ENCODE measurements at regions not wholly inside any gene's neighbourhood (a gene's known extent, or its start where the extent isn't known, plus 50 kb on each side); places are given as distances from the start of the nearest gene placed in this dataset.

DNA sequence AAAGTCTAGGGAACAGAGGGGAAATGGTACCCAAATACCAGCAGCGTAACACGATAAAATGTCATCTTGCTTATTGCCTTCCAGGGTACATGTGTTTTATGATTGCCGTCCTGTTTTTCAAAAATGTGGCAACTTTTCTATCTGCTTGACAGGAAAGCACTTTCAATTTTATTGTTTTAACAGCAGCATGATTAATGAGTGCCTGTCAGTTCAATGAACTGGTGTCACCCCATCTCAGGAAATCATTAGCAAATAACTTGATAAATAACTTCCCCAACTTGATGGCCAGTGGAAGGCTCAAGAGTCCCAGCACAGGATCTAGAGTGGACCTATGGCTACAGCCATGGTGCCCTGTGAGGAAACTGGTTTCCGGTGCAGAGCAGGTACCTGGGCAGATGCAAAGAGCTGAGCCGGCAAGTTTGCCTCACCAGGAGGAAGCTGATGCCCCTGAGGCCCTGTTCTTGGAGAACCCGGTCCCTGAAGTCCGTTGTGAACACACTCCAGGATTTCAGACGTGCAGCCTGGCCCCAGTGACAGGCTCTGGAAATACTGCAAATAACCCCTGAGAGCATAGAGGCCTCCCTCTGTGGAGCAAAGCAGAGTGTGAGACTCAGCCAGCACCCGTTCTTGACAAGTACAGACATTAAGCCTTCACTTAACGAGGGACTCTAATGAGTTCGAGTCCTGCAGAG is 173.5 kb upstream of the SFSWAP start (continued):
- TF ChIP-seq, protein P1, sequence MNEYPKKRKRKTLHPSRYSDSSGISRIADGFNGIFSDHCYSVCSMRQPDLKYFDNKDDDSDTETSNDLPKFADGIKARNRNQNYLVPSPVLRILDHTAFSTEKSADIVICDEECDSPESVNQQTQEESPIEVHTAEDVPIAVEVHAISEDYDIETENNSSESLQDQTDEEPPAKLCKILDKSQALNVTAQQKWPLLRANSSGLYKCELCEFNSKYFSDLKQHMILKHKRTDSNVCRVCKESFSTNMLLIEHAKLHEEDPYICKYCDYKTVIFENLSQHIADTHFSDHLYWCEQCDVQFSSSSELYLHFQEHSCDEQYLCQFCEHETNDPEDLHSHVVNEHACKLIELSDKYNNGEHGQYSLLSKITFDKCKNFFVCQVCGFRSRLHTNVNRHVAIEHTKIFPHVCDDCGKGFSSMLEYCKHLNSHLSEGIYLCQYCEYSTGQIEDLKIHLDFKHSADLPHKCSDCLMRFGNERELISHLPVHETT (CRISPR knock-in tag; conservative IDR thresholded peaks at IDR 0.05 in 1 of 2, IDR thresholded peaks at IDR 0.05 in 1 of 2), result no peak

DNA sequence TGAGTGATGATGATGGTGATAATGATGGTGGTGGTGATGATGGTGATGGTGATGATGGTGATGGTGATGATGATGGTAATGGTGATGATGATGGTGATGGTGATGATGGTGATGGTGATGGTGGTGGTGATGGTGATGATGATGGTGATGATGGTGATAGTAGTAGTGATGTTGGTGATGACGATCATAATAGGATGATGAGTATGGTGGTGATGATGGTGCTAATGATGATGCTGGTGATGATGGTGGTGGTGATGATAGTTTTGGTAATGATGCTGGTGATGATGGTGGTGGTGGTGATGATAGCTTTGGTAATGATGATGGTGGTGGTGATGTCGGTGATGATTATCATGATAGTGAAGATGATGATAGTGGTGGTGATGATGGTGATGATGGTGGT is 171.5 kb upstream of the SFSWAP start:
- ChIA-PET POLR2A (no interaction called here), CTCF (ENCODE audit: low intra/inter-chr PET ratio) (no interaction called here)
- peaks cover 0 to 3% of the 10 kb centered on the region in 2 experiments; a peak in 2 of 5 replicates for H3K4me1 ChIP-seq (replicated peaks in 1 of 2; ENCODE audit: control insufficient read depth in 2 of 2, insufficient read depth in 2 of 2, low read length in 2 of 2)
- in situ Hi-C loops (cut with MboI), result no loop called here
- FAIRE-seq (no peak), ATAC-seq (no peak), DNase-seq (ENCODE audit: extremely low read depth in 1 of 4, low spot score in 3 of 4) (no peak)
- no peak overlapping the region for H3K4me3 ChIP-seq
- no TSS peak for BruUV-seq (replicated peaks)
- no peaks in the 10 kb centered on the region for H3K79me2 ChIP-seq (ENCODE audit: control insufficient read depth, insufficient read depth, low read length)
- intact Hi-C loops (cut with micrococcal nuclease), result no loop called here
- H3K9me3 ChIP-seq (replicated peaks; ENCODE audit: control insufficient read depth, insufficient read depth, low read depth, low read length), result no peaks in the 10 kb centered on the region; the same call in 1 of the 2 replicates
- H3K9ac ChIP-seq (ENCODE audit: insufficient read depth in 1 of 2, low read depth in 2 of 2, low read length in 2 of 2), result no peak overlapping the region
- no peak overlapping the region for H3K27ac ChIP-seq (ENCODE audit: extremely low read depth, low read depth, low read length)
- 10% methylated on average over 2 of the region's 2 CpGs for WGBS (ENCODE audit: insufficient coverage, low coverage, missing lambda C conversion rate)
- H2AFZ ChIP-seq (ENCODE audit: low read depth, low read length), result no peak overlapping the region
- H3K4me2 ChIP-seq (ENCODE audit: insufficient read depth, low read length), result no peak overlapping the region
- no peaks in the 10 kb centered on the region for H3K9me1 ChIP-seq (ENCODE audit: control insufficient read depth, insufficient read depth, low read length)
- no peaks in the 10 kb centered on the region for H3K36me3 ChIP-seq (ENCODE audit: control insufficient read depth, insufficient read depth, low read length)
- TF ChIP-seq ATF1 (CRISPR knock-in tag; IDR thresholded peaks at IDR 0.05), result no peak
- 0 out of 2 replicates have a peak, but pooled peaks have one; percentile 9 for TF ChIP-seq ATF1 (tag; IDR thresholded peaks at IDR 0.05)
- no peak for TF ChIP-seq TBL1XR1 (IDR thresholded peaks at IDR 0.05; ENCODE audit: low read length in 2 of 2)
- H4K20me1 ChIP-seq (replicated peaks; ENCODE audit: control insufficient read depth, insufficient read depth, low read length), result no peaks in the 10 kb centered on the region
- peaks cover 14 to 22% of the 10 kb centered on the region in 2 experiments; a peak in 4 of 5 replicates for H3K27me3 ChIP-seq (ENCODE audit: control insufficient read depth in 2 of 2, insufficient read depth in 2 of 2, low read length in 2 of 2)
